GM12878 (cell line): ENCODE measurements at regions not wholly inside any gene's neighbourhood (a gene's known extent, or its start where the extent isn't known, plus 50 kb on each side); places are given as distances from the start of the nearest gene placed in this dataset.

ENCODE experiments used
- ATAC-seq: fragments of 200-7000 bp; cut with Tn5 transposase; 3 replicates; pipeline ENCODE4 v1.9.1; 2020; ENCODE audit warnings: mild to moderate bottlenecking, moderate library complexity
- BruUV-seq: library from RNA; stranded (reverse); fragments of 400-500 nt; replicated peaks from 2 replicates; lab custom pipeline; 2021; lab: Mats Ljungman, UMichigan
- CTCF ChIA-PET: fragments of 300-600 bp; sonication (Branson Sonifier 250); formaldehyde crosslinking; extraction: SDS; loops from one replicate; lab custom pipeline; 2021; ENCODE audit warnings: inconsistent platforms; lab: Yijun Ruan, JAX
- POLR2A ChIA-PET: fragments of 350-600 bp; formaldehyde crosslinking; extraction: SDS; loops from one replicate; lab custom pipeline; 2021; ENCODE audit warnings: inconsistent platforms; lab: Charles Lee
- RAD21 ChIA-PET: fragments of 300-600 bp; sonication (Branson Sonifier 250); formaldehyde crosslinking; loops from one replicate; lab custom pipeline; 2023; ENCODE audit warnings: antibody characterized with exemption; ENCODE audit not compliant: unreplicated experiment; lab: Charles Lee
- SMC1A ChIA-PET: fragments of 300-600 bp; sonication (Branson Sonifier 250); formaldehyde crosslinking; loops from one replicate; lab custom pipeline; 2023; ENCODE audit not compliant: unreplicated experiment, uncharacterized antibody; lab: Charles Lee
- DNase-seq: peaks from one replicate; pipeline ENCODE4 v3.0.0-alpha.2; 2011; ENCODE audit warnings: low read depth, low spot score
- FAIRE-seq: peaks from 3 replicates; lab custom pipeline; 2011; peaks lifted over from hg19 to GRCh38; lab: Jason Lieb, UNC
- H2AFZ ChIP-seq: 2 replicates; pipeline ENCODE4 v1.6.0; 2011; ENCODE audit warnings: low read depth, low read length, control low read depth; ENCODE audit not compliant: control insufficient read depth
- H3K27ac ChIP-seq: 2 replicates; pipeline ENCODE4 v1.5.1; 2011; ENCODE audit warnings: control low read depth; ENCODE audit not compliant: control insufficient read depth, insufficient read depth
- H3K27me3 ChIP-seq, 2 experiments: replicated peaks in 1 of 2; 2 replicates each; pipeline versions ENCODE4 v1.6.0 to v1.6.1; 2011; ENCODE audit warnings: low read length in 1 of 2; ENCODE audit not compliant: control insufficient read depth in 2 of 2, insufficient read depth in 2 of 2
- H3K36me3 ChIP-seq, 2 experiments: 2 replicates each; pipeline ENCODE4 v1.5.1; 2011; ENCODE audit warnings: low read length in 1 of 2; ENCODE audit not compliant: control insufficient read depth in 2 of 2, insufficient read depth in 2 of 2
- H3K4me1 ChIP-seq: 2 replicates; pipeline ENCODE4 v1.6.1; 2011; ENCODE audit warnings: mild to moderate bottlenecking, low read length, moderate library complexity, mixed read lengths; ENCODE audit not compliant: control insufficient read depth, insufficient read depth
- H3K4me2 ChIP-seq: 2 replicates; pipeline ENCODE4 v1.6.0; 2011; ENCODE audit warnings: control low read depth; ENCODE audit not compliant: control insufficient read depth, insufficient read depth
- H3K4me3 ChIP-seq: fragments of 200-600 bp; sonication (generic); 2 replicates; pipeline ENCODE4 v1.5.1; 2016
- H3K79me2 ChIP-seq: 2 replicates; pipeline ENCODE4 v1.6.0; 2011; ENCODE audit warnings: low read length; ENCODE audit not compliant: control insufficient read depth, insufficient read depth
- H3K9ac ChIP-seq: 2 replicates; pipeline ENCODE4 v1.8.0; 2011; ENCODE audit warnings: low read length, control low read depth, mixed read lengths; ENCODE audit not compliant: control insufficient read depth, insufficient read depth
- H3K9me3 ChIP-seq: replicated peaks from 3 replicates; pipeline ENCODE4 v1.5.1; 2011; ENCODE audit warnings: mild to moderate bottlenecking, low read length; ENCODE audit not compliant: control insufficient read depth, insufficient read depth
- H4K20me1 ChIP-seq: 2 replicates; pipeline ENCODE4 v1.6.0; 2011; ENCODE audit not compliant: control insufficient read depth, insufficient read depth
- BRCA1 ChIP-seq: IDR thresholded peaks from 2 replicates; pipeline ENCODE4 v1.6.1; 2011; ENCODE audit warnings: low read depth, low read length, improper control_type of control experiment
- CUX1 ChIP-seq: IDR thresholded peaks from 2 replicates; pipeline ENCODE4 v1.6.1; 2012; ENCODE audit warnings: improper control_type of control experiment, low read depth, low read length; ENCODE audit not compliant: insufficient replicate concordance
- EP300 ChIP-seq, 2 experiments: fragments of 150-350 bp in 1 of 2; IDR thresholded peaks; 2 replicates each; pipeline ENCODE4 v1.6.1; 2011 to 2012; ENCODE audit warnings: low read depth in 2 of 2, low read length in 2 of 2, borderline replicate concordance in 1 of 2, improper control_type of control experiment in 1 of 2, inconsistent platforms in 1 of 2; ENCODE audit not compliant: control insufficient read depth in 1 of 2
- HDAC2 ChIP-seq: fragments of 200-600 bp; sonication (generic); IDR thresholded peaks from 2 replicates; pipeline ENCODE4 v1.6.1; 2017
- MXI1 ChIP-seq: fragments of 150-350 bp; IDR thresholded peaks from 2 replicates; pipeline ENCODE4 v1.6.1; 2011; ENCODE audit warnings: low read depth, mild to moderate bottlenecking, inconsistent platforms, low read length, improper control_type of control experiment
- NRF1 ChIP-seq: conservative IDR thresholded peaks from 2 replicates; pipeline ENCODE4 v1.6.1; 2011; ENCODE audit warnings: mild to moderate bottlenecking, low read depth, low read length, improper control_type of control experiment
- RBBP5 ChIP-seq: fragments of 200-600 bp; sonication (generic); conservative IDR thresholded peaks from 2 replicates; pipeline ENCODE4 v1.6.1; 2016
- SUZ12 ChIP-seq: fragments of 200-600 bp; sonication (generic); IDR thresholded peaks from one replicate; pipeline ENCODE4 v1.6.1; 2018; ENCODE audit warnings: antibody characterized with exemption, mild to moderate bottlenecking; ENCODE audit not compliant: unreplicated experiment
- YBX1 ChIP-seq: fragments of 450-650 bp; IDR thresholded peaks from 2 replicates; pipeline ENCODE4 v1.6.1; 2016; ENCODE audit warnings: antibody characterized with exemption
- YY1 ChIP-seq: IDR thresholded peaks from 2 replicates; pipeline ENCODE4 v1.6.1; 2011; ENCODE audit warnings: low read depth, mild to moderate bottlenecking, low read length
- ZBTB40 ChIP-seq: fragments of 450-650 bp; IDR thresholded peaks from 2 replicates; pipeline ENCODE4 v1.6.1; 2016; ENCODE audit warnings: mild to moderate bottlenecking, moderate library complexity, borderline replicate concordance
- WGBS: methylation state at CpG from one replicate; pipeline ENCODE4 v1.1.6; 2016; ENCODE audit warnings: low lambda C conversion rate; ENCODE audit not compliant: insufficient replicate concordance, insufficient coverage; ENCODE audit errors: missing lambda C conversion rate; 5-methylcytosine and 5-hydroxymethylcytosine counted together
- in situ Hi-C: fragments of 300-500 bp; cut with MboI; formaldehyde crosslinking; loops from 9 replicates; pipeline ENCODE4 v1.14.3; 2018; ENCODE audit warnings: mixed read lengths
- intact Hi-C: fragments of 100-400 bp; cut with micrococcal nuclease; formaldehyde crosslinking; loops from one replicate; pipeline ENCODE4 v1.14.2; 2022; ENCODE audit not compliant: unreplicated experiment

GRCh38 chr10:64658528-64658927 lies 1137.3 kb downstream of the REEP3 start:
- Histone ChIP-seq H2AFZ (no peak overlapping the region), H3K27ac (no peak overlapping the region), H3K4me3 (no peak overlapping the region), H3K9me3 (no peaks in the 10 kb centered on the region), H3K4me1 (no peaks in the 10 kb centered on the region)
- WGBS, result 0% methylated on average over 2 of the region's 2 CpGs
- ChIA-PET POLR2A (no interaction called here), RAD21 (no interaction called here), SMC1A (no interaction called here)
- no TSS peak for BruUV-seq
- in situ Hi-C loops, result no loop called here
- DNase-seq, result no peak
- TF ChIP-seq CUX1 (no peak), HDAC2 (no peak), BRCA1 (no peak), RBBP5 (no peak), NRF1 (no peak), MXI1 (no peak), SUZ12 (no peak), ZBTB40 (no peak), EP300 (IDR thresholded peaks at IDR 0.05; ENCODE audit: borderline replicate concordance in 1 of 2, control insufficient read depth in 1 of 2, low read depth in 2 of 2, low read length in 2 of 2) (no peak), YY1 (no peak), YBX1 (no peak)
- TF ChIP-seq, all 136 proteins: peak for 0
- H3K9ac ChIP-seq, result no peak overlapping the region
- H3K79me2 ChIP-seq, result no peaks in the 10 kb centered on the region
- intact Hi-C loops, result no loop called here
- no peaks in the 10 kb centered on the region for H3K27me3 ChIP-seq
- FAIRE-seq, result no peak
- CTCF ChIA-PET, result no interaction called here
- no peaks in the 10 kb centered on the region for H3K36me3 ChIP-seq
- no peak overlapping the region for H3K4me2 ChIP-seq
- no peaks in the 10 kb centered on the region for H4K20me1 ChIP-seq
- ATAC-seq, result no peak
